IgD-negative memory B cell (primary cell): ENCODE measurements at regions not wholly inside any gene's neighbourhood (a gene's known extent, or its start where the extent isn't known, plus 50 kb on each side); places are given as distances from the start of the nearest gene placed in this dataset.

Experiments
- H3K27ac Mint-ChIP-seq, 3 donors: one replicate each; pipeline ENCODE4 v1.8.0; 2020 to 2022; ENCODE audit warnings: mild to moderate bottlenecking in 3 of 3, mixed read lengths in 3 of 3, moderate library complexity in 1 of 3
- H3K27me3 Mint-ChIP-seq: one replicate; pipeline ENCODE4 v1.8.0; 2021; ENCODE audit warnings: mixed read lengths
- H3K36me3 Mint-ChIP-seq: one replicate; pipeline ENCODE4 v1.8.0; 2020; ENCODE audit warnings: mild to moderate bottlenecking, mixed read lengths
- H3K4me1 Mint-ChIP-seq, 3 donors: one replicate each; pipeline ENCODE4 v1.8.0; 2020 to 2022; ENCODE audit warnings: mixed read lengths in 3 of 3, mild to moderate bottlenecking in 1 of 3
- H3K4me3 Mint-ChIP-seq, 4 donors: one replicate each; pipeline ENCODE4 v1.8.0; 2020 to 2022; ENCODE audit warnings: mild to moderate bottlenecking in 4 of 4, mixed read lengths in 4 of 4, moderate library complexity in 3 of 4
- H3K9me3 Mint-ChIP-seq, 3 donors: one replicate each; pipeline ENCODE4 v1.8.0; 2020 to 2021; ENCODE audit warnings: mixed read lengths in 3 of 3, mild to moderate bottlenecking in 1 of 3

DNA sequence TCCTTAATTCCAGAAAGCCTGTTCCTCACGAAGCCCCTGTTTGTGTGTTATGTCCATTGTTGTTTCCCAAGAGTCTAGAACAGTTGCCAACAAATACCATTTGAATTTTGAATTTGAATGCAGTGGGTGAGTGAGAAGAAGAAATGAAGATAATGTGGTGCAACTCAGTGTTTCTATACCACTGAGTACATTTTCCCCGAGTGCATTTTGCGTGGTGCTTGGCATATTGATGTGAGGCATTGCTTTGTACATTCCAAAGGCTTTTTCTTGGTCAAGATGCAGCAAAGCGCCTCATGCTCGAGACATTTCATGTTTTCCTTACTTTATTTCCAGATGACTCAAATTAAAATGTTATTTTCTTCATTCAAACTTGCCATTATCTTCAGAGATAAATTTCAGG, 253.1 kb upstream of the RPS6KA3 start:
- H3K36me3 Mint-ChIP-seq: peaks cover 3% of the 10 kb centered on the region
- peaks cover 6 to 8% (median 7%) of the 10 kb centered on the region in 3 donors for H3K4me1 Mint-ChIP-seq
- peaks cover 3% of the 10 kb centered on the region for H3K27me3 Mint-ChIP-seq
- H3K9me3 Mint-ChIP-seq: no peaks in the 10 kb centered on the region
- H3K4me3 Mint-ChIP-seq: no peak overlapping the region
- H3K27ac Mint-ChIP-seq: no peak overlapping the region

DNA sequence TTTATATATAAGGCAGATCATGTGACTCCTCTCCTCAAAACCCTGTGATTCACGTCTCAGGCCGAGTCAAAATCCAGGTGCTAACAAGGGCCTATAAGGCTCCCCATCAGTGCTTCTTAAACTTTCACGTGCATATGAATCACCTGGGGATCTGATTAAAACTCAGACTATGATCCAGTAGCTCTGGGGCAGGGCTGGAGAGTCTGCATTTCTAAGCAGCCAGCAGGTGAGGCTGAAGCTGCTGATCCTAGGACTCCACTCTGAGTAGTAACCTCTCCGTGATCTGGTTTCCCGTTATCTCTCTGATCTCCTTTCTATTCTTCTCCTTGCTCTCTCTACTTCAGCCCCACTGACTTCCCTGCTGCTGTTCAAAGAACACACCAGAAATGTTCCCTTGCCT, 252.4 kb upstream of the RPS6KA3 start:
- H3K4me3 Mint-ChIP-seq: no peak overlapping the region
- no peaks in the 10 kb centered on the region for H3K9me3 Mint-ChIP-seq
- H3K4me1 Mint-ChIP-seq: peaks cover 6 to 8% (median 7%) of the 10 kb centered on the region in 3 donors
- peaks cover 3% of the 10 kb centered on the region for H3K27me3 Mint-ChIP-seq
- no peak overlapping the region for H3K27ac Mint-ChIP-seq
- H3K36me3 Mint-ChIP-seq: peaks cover 3% of the 10 kb centered on the region

DNA sequence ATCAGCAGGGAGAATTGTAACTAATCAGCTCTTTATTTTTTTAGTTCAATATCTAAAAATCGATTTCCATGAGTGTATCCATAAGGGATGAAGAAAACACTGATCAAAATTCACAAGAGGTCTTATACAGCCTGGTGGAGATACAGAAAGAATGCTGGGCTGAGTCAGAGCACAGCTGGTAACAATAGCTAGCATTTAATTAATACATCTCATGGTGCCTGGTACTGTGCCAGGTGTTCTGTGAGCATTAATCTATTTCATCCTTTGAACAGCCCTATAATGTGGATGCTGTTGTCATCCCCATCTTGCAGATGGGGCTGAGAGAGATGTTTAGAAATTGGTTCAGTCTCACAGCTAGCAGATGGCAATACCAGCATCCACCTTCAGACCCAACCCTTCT, 250.9 kb upstream of the RPS6KA3 start:
- H3K4me3 Mint-ChIP-seq: no peak overlapping the region
- H3K27ac Mint-ChIP-seq: no peak overlapping the region
- H3K27me3 Mint-ChIP-seq: peaks cover 3% of the 10 kb centered on the region
- H3K4me1 Mint-ChIP-seq: peaks cover 6 to 8% (median 7%) of the 10 kb centered on the region in 3 donors
- peaks cover 3% of the 10 kb centered on the region for H3K36me3 Mint-ChIP-seq
- H3K9me3 Mint-ChIP-seq: no peaks in the 10 kb centered on the region

DNA sequence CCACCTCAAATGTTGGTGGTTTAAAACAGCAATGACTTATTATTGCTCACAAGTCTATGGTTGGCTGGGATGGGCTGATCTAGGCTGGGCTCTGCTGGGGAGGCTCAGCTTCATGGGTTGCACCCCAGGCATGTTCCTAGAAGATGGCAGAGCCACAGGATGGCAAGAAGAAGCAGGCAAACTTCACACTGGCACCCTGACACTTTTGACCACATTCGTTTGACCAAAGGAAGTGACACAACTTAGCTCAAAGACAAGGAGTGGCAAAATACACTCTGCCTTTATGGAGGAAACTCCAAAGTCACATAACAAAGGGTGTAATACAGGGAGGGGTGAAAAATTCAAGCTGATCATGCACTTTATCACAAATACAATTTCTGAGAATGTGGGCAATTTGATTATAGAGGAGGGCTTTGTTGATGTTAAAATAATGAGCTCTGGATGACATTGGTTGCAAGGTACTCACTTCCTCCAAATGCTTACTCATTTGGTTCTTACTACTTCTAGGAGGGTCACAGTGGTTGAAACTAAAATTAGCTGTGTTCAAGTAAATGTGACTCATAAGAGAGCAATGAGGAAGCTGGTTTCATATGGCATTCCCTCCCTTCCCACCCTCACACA, 249.2 kb upstream of the RPS6KA3 start:
- Mint-ChIP-seq H3K4me1 (peaks cover 6 to 8% (median 7%) of the 10 kb centered on the region in 3 donors), H3K27me3 (peaks cover 3% of the 10 kb centered on the region), H3K27ac (no peak overlapping the region), H3K4me3 (no peak overlapping the region), H3K9me3 (no peaks in the 10 kb centered on the region), H3K36me3 (peaks cover 3% of the 10 kb centered on the region)

DNA sequence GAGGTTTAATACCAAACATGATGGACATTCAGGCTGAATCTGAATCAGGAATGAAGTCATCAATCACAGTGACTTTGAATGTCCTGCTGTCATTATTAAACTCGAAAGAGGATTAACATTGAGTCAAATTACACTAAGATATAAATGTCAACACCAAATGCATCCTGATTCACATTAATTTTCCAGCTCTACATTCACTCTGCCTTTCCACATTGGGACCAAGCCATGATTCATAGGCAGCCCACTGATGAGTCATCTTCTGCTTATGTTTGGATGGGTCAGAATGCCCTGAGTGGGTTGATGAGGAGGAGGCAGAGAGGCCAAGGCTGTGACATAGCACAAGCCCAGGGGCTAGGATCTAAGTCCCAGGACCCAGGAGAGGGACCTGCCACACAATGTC, 247.6 kb upstream of the RPS6KA3 start:
- H3K27me3 Mint-ChIP-seq: no peaks in the 10 kb centered on the region
- H3K9me3 Mint-ChIP-seq: no peaks in the 10 kb centered on the region
- no peak overlapping the region for H3K27ac Mint-ChIP-seq
- peaks cover 3% of the 10 kb centered on the region for H3K36me3 Mint-ChIP-seq
- peaks cover 6 to 8% (median 7%) of the 10 kb centered on the region in 3 donors for H3K4me1 Mint-ChIP-seq
- H3K4me3 Mint-ChIP-seq: no peak overlapping the region

DNA sequence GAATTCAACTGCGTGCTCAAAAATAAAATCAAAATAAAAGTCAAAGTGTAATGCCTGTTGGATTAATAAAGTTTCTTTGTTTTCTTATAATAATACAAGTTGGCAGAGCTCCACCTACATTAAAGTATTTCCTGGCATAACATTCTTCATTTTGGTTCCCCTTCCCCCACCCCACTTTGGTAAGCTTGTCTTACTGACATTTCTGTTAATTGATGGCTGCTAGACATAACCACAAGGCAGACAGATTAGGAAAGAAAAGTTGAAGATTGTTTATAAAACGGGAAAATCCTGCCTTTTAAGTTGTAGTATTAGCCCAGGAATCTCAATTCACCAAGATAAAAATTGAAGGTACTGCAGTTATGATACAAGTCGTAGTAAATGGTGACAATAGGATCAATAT, 246.5 kb upstream of the RPS6KA3 start:
- Mint-ChIP-seq H3K27me3 (no peaks in the 10 kb centered on the region), H3K27ac (no peak overlapping the region), H3K4me3 (no peak overlapping the region), H3K36me3 (no peaks in the 10 kb centered on the region), H3K4me1 (peaks cover 6 to 8% (median 7%) of the 10 kb centered on the region in 3 donors), H3K9me3 (no peaks in the 10 kb centered on the region)

DNA sequence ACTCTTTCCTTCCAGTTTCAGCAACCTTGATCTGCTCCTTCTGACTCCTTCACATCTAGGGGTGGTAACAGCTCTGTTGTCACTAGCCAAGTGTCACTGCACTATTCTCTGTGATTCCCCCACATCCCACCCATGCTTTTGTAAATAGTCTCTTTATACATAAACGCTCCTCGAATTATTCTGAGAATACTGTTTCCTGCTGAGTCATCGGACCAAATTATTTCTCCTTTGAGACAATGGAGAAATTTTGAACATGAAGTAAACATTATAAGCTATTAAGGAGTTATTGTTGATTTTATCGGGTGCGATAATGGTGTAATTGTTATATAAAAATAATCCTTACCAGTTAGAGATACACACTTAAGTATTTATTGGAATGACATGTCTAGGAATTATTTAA, 245.1 kb upstream of the RPS6KA3 start:
- H3K36me3 Mint-ChIP-seq: no peaks in the 10 kb centered on the region
- H3K27me3 Mint-ChIP-seq: no peaks in the 10 kb centered on the region
- no peaks in the 10 kb centered on the region for H3K9me3 Mint-ChIP-seq
- no peak overlapping the region for H3K4me3 Mint-ChIP-seq
- H3K27ac Mint-ChIP-seq: no peak overlapping the region
- peaks cover 6 to 8% (median 7%) of the 10 kb centered on the region in 3 donors for H3K4me1 Mint-ChIP-seq

DNA sequence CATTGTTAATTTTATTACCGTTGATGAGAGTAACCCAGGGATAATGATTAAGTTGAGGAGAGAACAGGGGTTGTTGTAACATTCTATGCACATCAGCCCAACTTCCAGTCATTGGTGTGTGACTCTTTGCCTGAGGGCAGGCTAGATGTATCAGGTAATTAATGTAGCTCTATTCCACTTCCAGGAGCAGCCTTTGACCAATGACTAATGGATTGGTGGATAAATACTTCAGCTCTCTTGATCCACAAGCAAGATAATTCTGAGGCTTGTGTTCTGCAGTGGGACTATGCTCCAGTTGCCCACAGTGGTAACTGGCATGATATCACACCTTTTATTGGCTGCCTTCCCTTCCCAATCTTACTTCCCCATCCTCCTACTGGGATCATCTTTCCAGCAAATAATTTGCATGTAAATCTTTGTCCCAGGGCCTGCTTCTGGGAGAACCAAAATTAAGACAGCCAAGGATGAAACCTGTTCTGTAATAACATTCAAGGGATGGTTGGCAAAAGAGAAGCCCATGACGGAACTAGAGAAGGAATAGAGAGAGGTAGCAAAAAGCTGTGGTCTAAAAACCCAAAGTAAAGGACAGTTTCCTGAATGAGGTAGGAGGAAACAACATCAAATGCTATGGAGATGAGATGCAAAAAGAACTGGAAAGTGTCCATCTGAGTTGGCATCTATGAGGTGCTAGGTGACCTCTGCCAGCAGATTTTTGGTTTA, 241.4 kb upstream of the RPS6KA3 start:
- Mint-ChIP-seq H3K36me3 (no peaks in the 10 kb centered on the region), H3K4me1 (no peaks in the 10 kb centered on the region), H3K27me3 (no peaks in the 10 kb centered on the region), H3K4me3 (no peak overlapping the region), H3K27ac (no peak overlapping the region), H3K9me3 (no peaks in the 10 kb centered on the region)

DNA sequence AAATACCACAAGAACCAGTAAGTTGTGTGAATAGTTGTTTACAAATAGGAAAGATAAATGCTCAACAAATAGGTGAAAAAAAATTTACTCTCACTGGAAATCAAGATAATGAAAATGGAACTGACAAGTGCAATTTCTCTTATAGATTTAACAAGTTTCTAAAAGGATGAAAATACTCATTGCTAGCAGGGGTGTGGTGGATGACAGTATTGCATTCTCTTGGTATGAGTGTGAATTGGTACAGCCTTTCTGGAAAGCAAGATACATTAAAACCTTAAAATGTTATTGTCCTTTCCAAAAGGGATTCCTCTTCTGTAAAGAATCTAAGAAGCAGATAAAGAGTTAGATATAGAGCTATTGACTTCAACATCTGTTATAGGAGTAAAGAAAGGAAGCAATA, 240.0 kb upstream of the RPS6KA3 start:
- H3K27me3 Mint-ChIP-seq: peaks cover 3% of the 10 kb centered on the region
- no peaks in the 10 kb centered on the region for H3K4me1 Mint-ChIP-seq
- H3K27ac Mint-ChIP-seq: no peak overlapping the region
- no peaks in the 10 kb centered on the region for H3K9me3 Mint-ChIP-seq
- H3K4me3 Mint-ChIP-seq: no peak overlapping the region
- H3K36me3 Mint-ChIP-seq: no peaks in the 10 kb centered on the region

DNA sequence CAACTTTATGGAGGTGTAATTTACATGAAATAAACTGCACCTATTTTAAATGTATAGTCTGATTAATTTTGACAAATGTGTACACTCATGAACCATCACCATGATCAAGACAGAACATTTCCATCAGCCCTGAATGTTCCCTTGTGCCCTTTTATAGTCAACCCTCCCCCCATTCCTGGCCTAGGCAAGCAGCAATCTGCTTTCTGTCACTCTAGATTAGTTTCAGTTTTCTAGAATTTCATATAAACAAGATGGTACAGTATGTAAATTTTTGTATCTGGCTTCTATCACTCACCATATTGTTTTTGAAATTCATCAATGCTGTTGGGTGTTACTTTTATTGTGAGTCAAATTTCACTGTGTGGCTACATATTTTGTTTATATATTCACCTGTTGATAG, 234.2 kb upstream of the RPS6KA3 start:
- Mint-ChIP-seq H3K27ac (no peak overlapping the region), H3K4me3 (no peak overlapping the region), H3K4me1 (no peaks in the 10 kb centered on the region), H3K27me3 (peaks cover 6% of the 10 kb centered on the region), H3K36me3 (no peaks in the 10 kb centered on the region), H3K9me3 (no peaks in the 10 kb centered on the region)

DNA sequence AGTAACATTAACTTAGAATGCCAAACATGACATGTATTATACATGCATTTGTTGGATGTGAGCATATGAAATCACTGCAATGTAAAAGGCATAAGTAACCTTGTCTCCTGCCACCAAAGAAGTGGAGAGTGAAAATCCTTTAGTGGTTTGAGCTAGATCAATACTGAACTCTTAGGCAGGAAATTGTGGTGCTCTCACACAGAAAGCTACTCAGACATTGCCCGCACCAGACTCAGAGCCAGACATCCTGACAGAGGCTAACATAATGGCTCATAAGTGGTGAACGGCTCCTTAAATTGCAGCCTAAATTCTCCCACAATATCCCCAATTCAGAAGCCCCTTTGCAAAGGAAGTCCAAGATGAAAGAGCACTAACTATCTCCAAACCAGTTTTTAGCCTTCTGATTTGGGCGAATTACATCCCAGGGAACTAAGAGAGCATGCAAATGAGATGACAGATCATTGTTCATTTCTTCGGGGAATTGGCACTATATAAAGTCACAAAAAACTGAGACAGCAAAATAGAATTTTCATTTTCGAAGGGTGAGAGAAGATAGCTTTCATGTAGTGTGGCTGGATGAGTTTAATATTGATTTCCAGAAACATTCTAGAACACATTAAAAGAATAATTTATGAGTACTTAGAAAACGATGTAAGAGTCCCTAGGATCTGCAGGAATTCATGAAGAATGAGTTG, 233.6 kb upstream of the RPS6KA3 start:
- no peak overlapping the region for H3K4me3 Mint-ChIP-seq
- no peaks in the 10 kb centered on the region for H3K36me3 Mint-ChIP-seq
- peaks cover 6% of the 10 kb centered on the region for H3K27me3 Mint-ChIP-seq
- H3K9me3 Mint-ChIP-seq: no peaks in the 10 kb centered on the region
- no peaks in the 10 kb centered on the region for H3K4me1 Mint-ChIP-seq
- no peak overlapping the region for H3K27ac Mint-ChIP-seq

DNA sequence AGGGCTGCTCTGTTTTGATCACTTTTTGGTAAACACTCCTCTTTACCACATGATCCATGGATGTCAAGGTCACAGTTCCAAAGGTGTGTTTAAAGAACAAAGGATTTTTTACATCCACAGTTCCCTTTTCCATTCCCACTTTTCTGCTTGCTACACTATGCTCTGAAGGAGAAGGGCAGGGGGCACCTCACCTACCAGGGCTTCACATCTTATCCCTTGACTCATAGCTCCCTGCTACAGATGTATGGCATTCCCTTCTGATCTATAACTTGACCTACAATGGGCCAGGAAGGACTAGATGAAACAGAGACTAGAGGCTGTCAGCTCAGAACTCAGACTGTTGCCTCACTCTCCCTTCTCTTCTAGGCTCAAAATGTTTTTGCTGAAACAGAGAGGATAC, 233.1 kb upstream of the RPS6KA3 start:
- H3K36me3 Mint-ChIP-seq: no peaks in the 10 kb centered on the region
- H3K4me1 Mint-ChIP-seq: no peaks in the 10 kb centered on the region
- no peak overlapping the region for H3K4me3 Mint-ChIP-seq
- H3K27ac Mint-ChIP-seq: no peak overlapping the region
- no peaks in the 10 kb centered on the region for H3K9me3 Mint-ChIP-seq
- peaks cover 6% of the 10 kb centered on the region for H3K27me3 Mint-ChIP-seq

DNA sequence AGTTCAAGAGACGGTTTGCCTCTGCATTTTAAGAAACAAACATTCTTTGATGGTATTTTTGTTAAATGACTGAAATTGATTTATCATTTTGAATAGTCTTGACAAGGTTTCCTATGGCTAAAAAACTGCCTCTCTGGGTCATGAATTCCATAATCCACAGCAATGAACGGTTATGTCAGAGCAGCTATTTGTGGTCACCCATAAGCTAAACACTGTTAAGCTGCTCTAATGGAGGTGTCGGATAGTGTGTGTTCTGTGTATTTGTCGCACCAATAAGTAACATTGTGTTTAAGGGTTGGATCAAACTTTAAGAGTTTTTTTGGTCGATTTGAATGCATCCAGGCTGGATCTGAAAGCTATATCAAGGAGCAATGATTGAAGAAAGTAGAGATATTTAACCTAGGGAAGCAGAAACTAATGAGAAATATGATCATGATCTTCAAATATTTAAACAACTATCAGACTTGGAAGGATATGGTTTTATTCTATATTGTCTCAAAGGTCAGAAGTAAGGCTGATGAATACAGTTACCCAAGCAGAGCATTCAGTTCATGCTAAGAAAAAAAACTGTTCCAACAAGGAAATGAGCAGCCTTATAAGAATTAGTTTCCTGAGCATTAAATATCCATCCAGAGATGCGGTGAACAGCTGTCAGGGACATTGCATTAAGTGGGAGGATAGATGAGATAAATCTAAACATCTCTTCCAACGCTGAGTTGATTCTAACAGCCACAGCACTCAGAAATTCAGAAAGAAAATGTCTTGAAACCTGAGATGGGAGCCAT, 232.3 kb upstream of the RPS6KA3 start:
- H3K4me1 Mint-ChIP-seq: no peaks in the 10 kb centered on the region
- H3K4me3 Mint-ChIP-seq: no peak overlapping the region
- H3K36me3 Mint-ChIP-seq: no peaks in the 10 kb centered on the region
- H3K27me3 Mint-ChIP-seq: peaks cover 6% of the 10 kb centered on the region
- no peak overlapping the region for H3K27ac Mint-ChIP-seq
- no peaks in the 10 kb centered on the region for H3K9me3 Mint-ChIP-seq

DNA sequence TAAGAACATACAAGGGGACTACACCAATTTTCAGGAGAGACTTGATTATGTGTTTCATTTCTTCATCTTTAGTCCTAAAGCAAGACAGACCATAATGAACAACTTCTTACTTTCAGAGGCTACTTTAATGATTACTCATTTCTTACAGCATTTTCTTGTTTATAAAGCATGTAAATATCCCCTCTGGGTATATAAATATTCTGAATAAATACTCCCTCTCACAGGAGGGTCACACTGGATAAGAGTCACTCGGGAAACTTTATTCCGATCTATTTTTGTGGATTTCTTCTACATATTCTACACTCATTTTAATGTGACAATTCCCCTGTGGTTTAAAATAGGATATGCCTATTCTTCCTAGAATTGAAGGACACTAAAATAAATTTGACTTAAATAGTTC, 228.9 kb upstream of the RPS6KA3 start:
- no peak overlapping the region for H3K27ac Mint-ChIP-seq
- no peaks in the 10 kb centered on the region for H3K4me1 Mint-ChIP-seq
- H3K9me3 Mint-ChIP-seq: no peaks in the 10 kb centered on the region
- H3K36me3 Mint-ChIP-seq: peaks cover 1% of the 10 kb centered on the region
- peaks cover 3% of the 10 kb centered on the region for H3K27me3 Mint-ChIP-seq
- H3K4me3 Mint-ChIP-seq: no peak overlapping the region

DNA sequence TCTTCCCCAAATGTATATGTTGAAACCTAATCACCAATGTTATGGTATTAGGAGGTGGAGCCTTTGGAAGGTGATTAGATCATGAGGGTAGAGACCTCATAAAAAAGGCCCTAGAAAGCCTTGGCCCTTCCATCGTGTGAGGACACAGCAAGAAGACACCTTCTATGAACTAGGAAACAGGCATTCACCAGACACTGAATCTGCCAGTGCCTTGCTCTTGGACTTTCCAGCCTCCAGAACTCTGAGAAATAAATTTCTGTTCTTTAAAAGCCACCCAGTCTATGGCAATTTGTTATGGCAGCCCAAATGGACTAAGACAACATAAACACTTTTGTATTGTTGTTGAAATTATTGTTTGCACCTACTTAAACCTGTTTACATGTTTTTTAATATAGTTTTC, 221.8 kb upstream of the RPS6KA3 start:
- Mint-ChIP-seq H3K9me3 (peaks cover 0 to 3% (median 2%) of the 10 kb centered on the region in 3 donors), H3K27ac (no peak overlapping the region), H3K36me3 (peaks cover 1% of the 10 kb centered on the region), H3K4me3 (no peak overlapping the region), H3K27me3 (peaks cover 14% of the 10 kb centered on the region), H3K4me1 (no peaks in the 10 kb centered on the region)
